IPS-11a (cell line): ENCODE measurements at regions not wholly inside any gene's neighbourhood (a gene's known extent, or its start where the extent isn't known, plus 50 kb on each side); places are given as distances from the start of the nearest gene placed in this dataset.
"Not testable (repeated sequence)": the region's sequence is repeated elsewhere in the genome, so short reads cannot be mapped to it uniquely, and the experiment has no call there.

Experiments
- H3K4me3 ChIP-seq: one replicate; pipeline ENCODE4 v1.5.1; 2013; ENCODE audit warnings: low read depth, low read length, control low read depth

- H3K4me3 ChIP-seq = not testable (repeated sequence)
These were observed 216.9 kb downstream of the POTED start for GRCh38 chr21:13826511-13826910.

DNA sequence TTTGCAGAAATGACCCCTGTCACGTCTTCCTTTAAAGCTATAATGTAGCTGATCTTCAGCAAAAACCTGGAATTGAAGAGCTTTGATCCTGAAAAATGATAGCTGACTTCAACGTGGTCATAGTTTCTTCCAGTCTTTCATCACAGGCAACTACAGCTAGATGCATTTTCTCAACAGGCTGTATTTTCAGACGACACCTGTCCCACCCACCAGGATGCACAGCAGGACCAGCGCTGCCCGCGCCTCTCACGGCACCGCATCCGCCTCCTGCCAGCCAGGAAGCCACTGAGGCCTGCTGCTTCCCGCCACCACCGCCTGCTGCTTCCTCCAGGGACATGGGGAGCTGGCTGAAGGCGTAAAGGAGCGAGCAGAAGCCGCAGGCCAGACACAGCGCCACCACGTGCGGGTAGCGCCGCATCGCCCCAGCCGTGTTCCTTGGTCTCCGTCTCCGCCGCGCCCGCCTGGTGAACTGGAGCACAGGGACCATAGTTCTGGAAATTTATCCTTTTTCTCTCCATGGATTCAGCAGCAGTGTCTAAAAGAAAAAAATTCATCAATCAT lies 215.7 kb downstream of the POTED start:
- H3K4me3 ChIP-seq = not testable (repeated sequence)

GRCh38 chr21:13820286-13820685 lies 210.7 kb downstream of the POTED start:
- not testable (repeated sequence) for H3K4me3 ChIP-seq

DNA sequence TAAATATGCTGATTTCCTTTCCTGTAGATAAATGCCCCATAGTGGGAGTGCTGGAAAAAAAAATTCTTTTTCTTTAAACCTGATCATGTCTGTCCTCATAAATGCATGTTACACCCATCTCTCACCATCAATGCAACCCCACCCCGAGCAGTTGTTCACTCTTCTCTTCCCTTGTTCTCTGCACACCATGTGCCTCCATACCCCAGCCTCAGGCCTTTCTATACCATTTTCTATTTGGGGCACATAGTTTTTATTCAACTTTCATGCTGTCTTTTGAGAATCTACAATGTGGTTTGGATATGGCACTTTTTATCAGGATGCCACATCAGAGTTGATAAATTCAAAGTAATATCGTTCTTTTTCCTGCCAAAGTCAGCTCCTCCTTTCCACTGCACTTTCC lies 202.6 kb downstream of the POTED start:
- not testable (repeated sequence) for H3K4me3 ChIP-seq

- H3K4me3 ChIP-seq = not testable (repeated sequence)
These were observed 201.0 kb downstream of the POTED start for GRCh38 chr21:13810559-13810958.

DNA sequence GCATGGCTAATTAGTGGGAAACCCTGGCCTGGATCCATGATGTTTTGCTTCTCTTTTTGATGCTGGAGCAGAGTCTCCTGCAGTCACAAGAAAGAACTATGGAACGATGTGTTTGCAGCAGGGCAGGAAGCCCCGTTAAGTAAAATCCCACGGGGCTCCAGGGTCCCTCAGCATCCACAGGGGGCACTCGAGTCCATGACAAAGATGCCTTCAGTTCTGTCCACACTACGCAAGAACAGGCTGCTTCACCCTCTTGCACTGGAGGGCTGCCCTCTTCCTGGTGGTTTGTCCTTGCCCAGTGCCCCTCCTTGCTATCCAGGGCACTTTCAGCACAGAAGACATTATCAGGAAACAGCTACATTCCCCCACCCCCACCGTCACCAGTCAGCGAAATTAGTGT lies 196.9 kb downstream of the POTED start:
- not testable (repeated sequence) for H3K4me3 ChIP-seq

- H3K4me3 ChIP-seq = not testable (repeated sequence)
These were observed 193.2 kb downstream of the POTED start for GRCh38 chr21:13802757-13803156.
